MM.1S (cell line): ENCODE measurements at regions not wholly inside any gene's neighbourhood (a gene's known extent, or its start where the extent isn't known, plus 50 kb on each side); places are given as distances from the start of the nearest gene placed in this dataset.

Experiments used
- DNase-seq: peaks from one replicate; pipeline ENCODE4 v3.0.0-alpha.2; 2015
- H2AFZ ChIP-seq: fragments of 300-600 bp; sonication (generic); 2 replicates; pipeline ENCODE4 v1.6.0; 2016; ENCODE audit warnings: antibody characterized with exemption, low read length
- H3F3A ChIP-seq: fragments of 300-600 bp; sonication (generic); 2 replicates; pipeline ENCODE4 v1.6.1; 2016; ENCODE audit warnings: mild to moderate bottlenecking, antibody characterized with exemption, low read length, moderate library complexity, mixed read lengths; ENCODE audit not compliant: insufficient read depth
- H3K27ac ChIP-seq: fragments of 300-600 bp; sonication (generic); 2 replicates; pipeline ENCODE4 v1.5.1; 2016; ENCODE audit warnings: mild to moderate bottlenecking, low read length
- H3K27me3 ChIP-seq: fragments of 300-600 bp; sonication (generic); replicated peaks from 2 replicates; pipeline ENCODE4 v1.6.0; 2016; ENCODE audit warnings: low read length; ENCODE audit not compliant: insufficient read depth
- H3K36me3 ChIP-seq: fragments of 300-600 bp; sonication (generic); replicated peaks from 2 replicates; pipeline ENCODE4 v1.6.1; 2016; ENCODE audit warnings: mild to moderate bottlenecking, low read length, mixed read lengths; ENCODE audit not compliant: insufficient read depth
- H3K4me1 ChIP-seq: fragments of 300-600 bp; sonication (generic); 2 replicates; pipeline ENCODE4 v1.6.1; 2016; ENCODE audit warnings: low read length, mixed read lengths
- H3K4me2 ChIP-seq: fragments of 300-600 bp; sonication (generic); 2 replicates; pipeline ENCODE4 v1.6.0; 2016; ENCODE audit warnings: low read depth, low read length
- H3K4me3 ChIP-seq: fragments of 300-600 bp; sonication (generic); 2 replicates; pipeline ENCODE4 v1.5.1; 2016; ENCODE audit warnings: low read length, mixed read lengths
- H3K79me2 ChIP-seq: fragments of 300-600 bp; sonication (generic); 2 replicates; pipeline ENCODE4 v1.6.1; 2016; ENCODE audit warnings: mixed run types, low read length, mixed read lengths
- H3K9ac ChIP-seq: fragments of 300-600 bp; sonication (generic); 2 replicates; pipeline ENCODE4 v1.6.1; 2016; ENCODE audit warnings: low read length, mixed read lengths
- H3K9me2 ChIP-seq: fragments of 300-600 bp; sonication (generic); replicated peaks from 2 replicates; pipeline ENCODE4 v1.6.1; 2016; ENCODE audit warnings: mild to moderate bottlenecking, low read length, mixed read lengths; ENCODE audit not compliant: insufficient read depth
- H3K9me3 ChIP-seq: fragments of 300-600 bp; sonication (generic); replicated peaks from 2 replicates; pipeline ENCODE4 v1.6.1; 2016; ENCODE audit warnings: mild to moderate bottlenecking, low read length, mixed read lengths; ENCODE audit not compliant: insufficient read depth
- H4K20me1 ChIP-seq: fragments of 300-600 bp; sonication (generic); 2 replicates; pipeline ENCODE4 v1.6.1; 2016; ENCODE audit warnings: mild to moderate bottlenecking, low read length, moderate library complexity, mixed read lengths; ENCODE audit not compliant: insufficient read depth
- EZH2 ChIP-seq: fragments of 300-600 bp; sonication (generic); optimal IDR thresholded peaks from 2 replicates; pipeline ENCODE3; 2017; ENCODE audit warnings: low read depth, mild to moderate bottlenecking, antibody characterized with exemption, low read length, mixed read lengths
- EZH2phosphoT487 ChIP-seq: fragments of 300-600 bp; sonication (generic); IDR thresholded peaks from 2 replicates; pipeline ENCODE4 v1.6.1; 2018; ENCODE audit warnings: antibody characterized with exemption, low read length
- TF ChIP-seq, protein P1 (sequence below): fragments of 300-600 bp; sonication (generic); IDR thresholded peaks from 2 replicates; pipeline ENCODE4 v1.5.1; 2016; ENCODE audit warnings: antibody characterized with exemption, low read length, mixed read lengths

DNA sequence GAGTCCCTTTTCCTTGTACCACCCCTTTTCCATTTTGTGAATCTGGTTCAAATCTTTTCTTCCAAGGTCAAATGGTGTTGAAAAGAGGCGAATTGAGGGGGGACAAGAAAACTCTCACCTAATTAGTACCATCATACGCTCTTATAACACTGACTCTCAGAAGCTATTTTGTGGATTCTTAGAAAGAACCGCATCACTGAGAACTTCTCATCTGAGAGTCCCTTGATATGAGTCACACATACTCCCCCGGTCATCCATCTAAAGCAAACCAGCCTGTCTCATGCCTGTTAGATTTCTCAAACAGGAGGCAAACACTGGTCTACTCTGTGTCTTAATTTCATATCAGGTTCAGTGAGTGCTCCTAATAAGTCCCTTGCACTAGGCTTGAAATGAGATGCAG, 76.5 kb upstream of the SPRED1 start:
- Histone ChIP-seq H4K20me1 (no peaks in the 10 kb centered on the region), H3F3A (peaks cover 11% of the 10 kb centered on the region), H3K9ac (peak overlapping the region; percentile 20; the same call in 1 of the 2 replicates), H3K4me2 (peak overlapping the region; percentile 80), H3K9me3 (no peaks in the 10 kb centered on the region), H3K79me2 (no peaks in the 10 kb centered on the region), H3K36me3 (no peaks in the 10 kb centered on the region), H3K27me3 (no peaks in the 10 kb centered on the region), H3K4me3 (peak overlapping the region; percentile 8; the same call in 1 of the 2 replicates), H3K27ac (peak overlapping the region; percentile 70; the same call in 1 of the 2 replicates), H3K4me1 (peaks cover 38% of the 10 kb centered on the region), H3K9me2 (no peaks in the 10 kb centered on the region), H2AFZ (peak overlapping the region; percentile 16; the same call in 1 of the 2 replicates)
- TF ChIP-seq EZH2phosphoT487 (no peak), EZH2 (no peak)
- DNase-seq, result peak; percentile 68

DNA sequence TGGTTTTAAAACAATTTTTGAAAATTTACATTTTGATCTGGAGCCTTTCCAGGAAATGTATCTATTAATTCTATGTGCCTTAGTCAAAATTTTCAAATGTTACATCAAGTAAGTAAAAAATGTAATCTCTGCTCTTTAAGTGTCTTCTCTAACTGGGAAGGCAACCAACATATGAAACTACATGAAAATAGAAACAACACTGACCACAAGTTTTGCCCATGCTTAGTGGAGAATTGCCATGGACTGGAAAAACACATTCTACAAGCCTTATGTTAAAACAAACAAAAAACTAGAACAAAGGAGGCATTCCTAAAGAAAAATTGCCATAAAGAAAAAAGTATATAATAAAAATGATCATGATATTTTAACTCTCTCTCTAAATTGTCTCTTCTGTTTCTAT, 75.9 kb upstream of the SPRED1 start:
- H3K27me3 ChIP-seq, result no peaks in the 10 kb centered on the region
- no peaks in the 10 kb centered on the region for H3K79me2 ChIP-seq
- peaks cover 38% of the 10 kb centered on the region for H3K4me1 ChIP-seq
- H3K9ac ChIP-seq, result peak overlapping the region; percentile 20; the same call in 1 of the 2 replicates
- TF ChIP-seq EZH2phosphoT487 (no peak), EZH2 (no peak)
- TF ChIP-seq, protein P1, sequence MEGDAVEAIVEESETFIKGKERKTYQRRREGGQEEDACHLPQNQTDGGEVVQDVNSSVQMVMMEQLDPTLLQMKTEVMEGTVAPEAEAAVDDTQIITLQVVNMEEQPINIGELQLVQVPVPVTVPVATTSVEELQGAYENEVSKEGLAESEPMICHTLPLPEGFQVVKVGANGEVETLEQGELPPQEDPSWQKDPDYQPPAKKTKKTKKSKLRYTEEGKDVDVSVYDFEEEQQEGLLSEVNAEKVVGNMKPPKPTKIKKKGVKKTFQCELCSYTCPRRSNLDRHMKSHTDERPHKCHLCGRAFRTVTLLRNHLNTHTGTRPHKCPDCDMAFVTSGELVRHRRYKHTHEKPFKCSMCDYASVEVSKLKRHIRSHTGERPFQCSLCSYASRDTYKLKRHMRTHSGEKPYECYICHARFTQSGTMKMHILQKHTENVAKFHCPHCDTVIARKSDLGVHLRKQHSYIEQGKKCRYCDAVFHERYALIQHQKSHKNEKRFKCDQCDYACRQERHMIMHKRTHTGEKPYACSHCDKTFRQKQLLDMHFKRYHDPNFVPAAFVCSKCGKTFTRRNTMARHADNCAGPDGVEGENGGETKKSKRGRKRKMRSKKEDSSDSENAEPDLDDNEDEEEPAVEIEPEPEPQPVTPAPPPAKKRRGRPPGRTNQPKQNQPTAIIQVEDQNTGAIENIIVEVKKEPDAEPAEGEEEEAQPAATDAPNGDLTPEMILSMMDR, result no peak
- peaks cover 11% of the 10 kb centered on the region for H3F3A ChIP-seq
- H3K36me3 ChIP-seq, result no peaks in the 10 kb centered on the region
- peak overlapping the region; percentile 80 for H3K4me2 ChIP-seq
- DNase-seq, result peak; percentile 50
- peak overlapping the region; percentile 70; the same call in 1 of the 2 replicates for H3K27ac ChIP-seq
- H3K9me2 ChIP-seq, result no peaks in the 10 kb centered on the region
- peak overlapping the region; percentile 16 for H3K4me3 ChIP-seq
- H4K20me1 ChIP-seq, result no peaks in the 10 kb centered on the region
- no peaks in the 10 kb centered on the region for H3K9me3 ChIP-seq
- no peak overlapping the region for H2AFZ ChIP-seq

DNA sequence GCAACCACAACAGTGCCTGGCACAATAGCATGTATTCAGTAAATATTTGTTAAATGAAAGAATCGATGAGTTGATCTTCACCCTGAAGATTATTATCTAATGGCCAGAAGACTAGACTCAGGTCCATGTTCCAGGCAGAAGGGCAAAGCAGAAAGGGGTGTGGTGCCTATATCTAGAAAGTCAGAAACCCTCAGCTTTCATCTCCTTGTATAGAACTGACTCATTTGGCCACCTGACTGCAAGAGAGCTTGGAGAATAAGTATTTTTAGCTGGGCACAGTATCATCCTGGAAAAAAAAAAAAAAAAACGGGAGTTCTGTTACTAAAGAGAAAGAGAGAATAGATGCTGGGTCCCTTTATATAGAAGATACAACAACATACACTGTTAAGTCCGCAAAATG, 69.7 kb upstream of the SPRED1 start:
- Histone ChIP-seq H3K4me1 (peaks cover 36% of the 10 kb centered on the region), H3K27ac (no peak overlapping the region), H3K4me2 (no peak overlapping the region), H3K9ac (no peak overlapping the region), H3K79me2 (no peaks in the 10 kb centered on the region), H3F3A (peaks cover 25% of the 10 kb centered on the region), H3K4me3 (no peak overlapping the region), H3K9me2 (no peaks in the 10 kb centered on the region), H3K27me3 (no peaks in the 10 kb centered on the region), H4K20me1 (no peaks in the 10 kb centered on the region), H3K9me3 (no peaks in the 10 kb centered on the region), H3K36me3 (no peaks in the 10 kb centered on the region), H2AFZ (no peak overlapping the region)
- TF ChIP-seq EZH2phosphoT487, result no peak
- no peak for TF ChIP-seq EZH2
- TF ChIP-seq, protein P1, result no peak
- DNase-seq, result no peak

- Histone ChIP-seq H3K4me3 (peak overlapping the region; percentile 45), H3F3A (peaks cover 28% of the 10 kb centered on the region), H3K4me2 (peak overlapping the region; percentile 77), H3K36me3 (no peaks in the 10 kb centered on the region), H3K9me2 (no peaks in the 10 kb centered on the region), H2AFZ (peak overlapping the region; percentile 50), H3K27me3 (no peaks in the 10 kb centered on the region), H3K27ac (peak overlapping the region; percentile 75), H3K4me1 (peaks cover 52% of the 10 kb centered on the region), H3K9me3 (no peaks in the 10 kb centered on the region), H3K79me2 (no peaks in the 10 kb centered on the region), H3K9ac (peak overlapping the region; percentile 30; the same call in 1 of the 2 replicates), H4K20me1 (no peaks in the 10 kb centered on the region)
- DNase-seq, result peak; percentile 69
- no peak for TF ChIP-seq EZH2phosphoT487
- no peak for TF ChIP-seq EZH2
- TF ChIP-seq, protein P1, result no peak
Observed at GRCh38 chr15:38186507-38186906, 66.1 kb upstream of the SPRED1 start.
